DOHH2 (cell line): ENCODE measurements at regions not wholly inside any gene's neighbourhood (a gene's known extent, or its start where the extent isn't known, plus 50 kb on each side); places are given as distances from the start of the nearest gene placed in this dataset.
"Not testable (repeated sequence)": the region's sequence is repeated elsewhere in the genome, so short reads cannot be mapped to it uniquely, and the experiment has no call there.

ENCODE experiments used
- H3F3A ChIP-seq: fragments of 200-600 bp; sonication (generic), shearing (Covaris generic); 2 replicates; pipeline ENCODE4 v1.6.0; 2016; ENCODE audit warnings: antibody characterized with exemption, mild to moderate bottlenecking; ENCODE audit not compliant: control insufficient read depth, insufficient read depth
- H3K27ac ChIP-seq: fragments of 200-600 bp; sonication (generic); 2 replicates; pipeline ENCODE4 v1.5.1; 2014; ENCODE audit warnings: low read depth, mild to moderate bottlenecking, low read length, moderate library complexity
- H3K27me3 ChIP-seq: fragments of 200-600 bp; sonication (generic); 2 replicates; pipeline ENCODE4 v1.6.1; 2014; ENCODE audit warnings: mild to moderate bottlenecking, low read length, mixed read lengths; ENCODE audit not compliant: control insufficient read depth
- H3K36me3 ChIP-seq: fragments of 200-600 bp; sonication (generic); 2 replicates; pipeline ENCODE4 v1.6.1; 2014; ENCODE audit warnings: mild to moderate bottlenecking, low read length, moderate library complexity, mixed read lengths; ENCODE audit not compliant: control insufficient read depth
- H3K4me1 ChIP-seq: fragments of 200-600 bp; sonication (generic); 2 replicates; pipeline ENCODE4 v1.6.1; 2014; ENCODE audit warnings: mild to moderate bottlenecking, low read length, mixed read lengths; ENCODE audit not compliant: control insufficient read depth
- H3K4me2 ChIP-seq: fragments of 200-600 bp; sonication (generic); 2 replicates; pipeline ENCODE4 v1.6.0; 2014; ENCODE audit warnings: mild to moderate bottlenecking, low read length, moderate library complexity
- H3K4me3 ChIP-seq: fragments of 200-600 bp; sonication (generic); 2 replicates; pipeline ENCODE4 v1.5.1; 2014; ENCODE audit warnings: mild to moderate bottlenecking, low read length, mixed read lengths
- H3K79me2 ChIP-seq: fragments of 200-600 bp; sonication (generic); 2 replicates; pipeline ENCODE4 v1.6.1; 2014; ENCODE audit warnings: mild to moderate bottlenecking, low read length, mixed read lengths; ENCODE audit not compliant: control insufficient read depth
- H3K9me2 ChIP-seq: fragments of 200-600 bp; sonication (generic); replicated peaks from 2 replicates; pipeline ENCODE4 v1.6.1; 2014; ENCODE audit warnings: mild to moderate bottlenecking, low read length, mixed read lengths; ENCODE audit not compliant: control insufficient read depth
- H3K9me3 ChIP-seq: fragments of 200-600 bp; sonication (generic); 2 replicates; pipeline ENCODE4 v1.6.1; 2014; ENCODE audit warnings: antibody characterized with exemption, low read length, mixed read lengths; ENCODE audit not compliant: control insufficient read depth, insufficient read depth
- H4K20me1 ChIP-seq: fragments of 200-600 bp; sonication (generic); 2 replicates; pipeline ENCODE4 v1.6.0; 2014; ENCODE audit warnings: low read depth, mild to moderate bottlenecking, antibody characterized with exemption, low read length, moderate library complexity; ENCODE audit not compliant: control insufficient read depth, insufficient read depth
- EZH2phosphoT487 ChIP-seq: fragments of 200-600 bp; sonication (generic); IDR thresholded peaks from 2 replicates; pipeline ENCODE4 v1.6.1; 2017; ENCODE audit warnings: borderline replicate concordance, mild to moderate bottlenecking, antibody characterized with exemption, low read length, moderate library complexity, mixed read lengths
- TF ChIP-seq, protein P1 (sequence below): fragments of 200-600 bp; sonication (generic); IDR thresholded peaks from one replicate; pipeline ENCODE4 v1.5.1; 2014; ENCODE audit warnings: antibody characterized with exemption, mild to moderate bottlenecking, low read depth, low read length; ENCODE audit not compliant: poor library complexity, severe bottlenecking

DNA sequence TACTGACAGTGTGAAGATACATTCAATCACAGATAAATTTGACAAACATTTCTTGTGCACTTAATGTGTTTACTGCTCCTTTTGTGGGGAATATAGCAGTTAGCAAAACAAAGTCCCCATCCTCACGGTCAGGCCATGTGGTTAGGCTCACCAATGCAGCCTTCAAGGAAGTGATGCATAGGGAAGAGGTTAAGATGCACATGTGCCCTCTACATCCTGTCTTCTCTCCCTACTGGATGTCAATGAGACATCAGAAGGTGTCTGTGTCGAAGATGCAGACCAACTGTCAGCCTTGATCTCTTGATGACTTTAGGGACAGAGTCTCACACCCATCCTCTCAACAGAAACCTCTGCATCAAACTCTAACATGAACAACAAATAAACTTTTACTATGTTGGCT, 78.7 kb downstream of the FH start:
- no peak overlapping the region for H3K4me3 ChIP-seq
- H3K9me2 ChIP-seq, result no peaks in the 10 kb centered on the region
- no peaks in the 10 kb centered on the region for H3K4me1 ChIP-seq
- H3K27ac ChIP-seq, result no peak overlapping the region
- no peaks in the 10 kb centered on the region for H3F3A ChIP-seq
- no peaks in the 10 kb centered on the region for H3K79me2 ChIP-seq
- H3K9me3 ChIP-seq, result no peaks in the 10 kb centered on the region
- H3K4me2 ChIP-seq, result no peak overlapping the region
- no peaks in the 10 kb centered on the region for H4K20me1 ChIP-seq
- no peaks in the 10 kb centered on the region for H3K27me3 ChIP-seq
- TF ChIP-seq EZH2phosphoT487, result no peak
- TF ChIP-seq, protein P1, sequence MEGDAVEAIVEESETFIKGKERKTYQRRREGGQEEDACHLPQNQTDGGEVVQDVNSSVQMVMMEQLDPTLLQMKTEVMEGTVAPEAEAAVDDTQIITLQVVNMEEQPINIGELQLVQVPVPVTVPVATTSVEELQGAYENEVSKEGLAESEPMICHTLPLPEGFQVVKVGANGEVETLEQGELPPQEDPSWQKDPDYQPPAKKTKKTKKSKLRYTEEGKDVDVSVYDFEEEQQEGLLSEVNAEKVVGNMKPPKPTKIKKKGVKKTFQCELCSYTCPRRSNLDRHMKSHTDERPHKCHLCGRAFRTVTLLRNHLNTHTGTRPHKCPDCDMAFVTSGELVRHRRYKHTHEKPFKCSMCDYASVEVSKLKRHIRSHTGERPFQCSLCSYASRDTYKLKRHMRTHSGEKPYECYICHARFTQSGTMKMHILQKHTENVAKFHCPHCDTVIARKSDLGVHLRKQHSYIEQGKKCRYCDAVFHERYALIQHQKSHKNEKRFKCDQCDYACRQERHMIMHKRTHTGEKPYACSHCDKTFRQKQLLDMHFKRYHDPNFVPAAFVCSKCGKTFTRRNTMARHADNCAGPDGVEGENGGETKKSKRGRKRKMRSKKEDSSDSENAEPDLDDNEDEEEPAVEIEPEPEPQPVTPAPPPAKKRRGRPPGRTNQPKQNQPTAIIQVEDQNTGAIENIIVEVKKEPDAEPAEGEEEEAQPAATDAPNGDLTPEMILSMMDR, result no peak
- no peaks in the 10 kb centered on the region for H3K36me3 ChIP-seq

DNA sequence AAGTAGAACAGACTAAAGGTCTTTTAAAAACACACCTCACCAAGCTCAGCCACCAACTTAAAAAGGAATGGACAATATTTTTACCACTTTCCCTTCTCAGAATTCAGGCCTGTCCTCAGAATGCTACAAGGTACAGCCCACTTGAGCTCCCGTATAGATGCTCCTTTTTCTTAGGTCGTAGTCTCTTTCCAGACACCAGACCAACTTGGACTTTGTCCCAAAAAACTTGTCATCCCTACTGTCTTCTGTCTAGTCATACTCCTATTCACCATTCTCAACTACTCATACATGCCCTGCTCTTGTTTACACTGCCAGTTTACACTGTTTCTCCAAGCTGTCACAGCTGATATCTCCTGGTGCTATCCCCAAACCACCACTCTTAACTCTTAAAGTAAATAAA, 80.9 kb downstream of the FH start:
- H3K4me3 ChIP-seq, H3K9me2 ChIP-seq, H3K79me2 ChIP-seq, H4K20me1 ChIP-seq, H3K4me1 ChIP-seq, H3K27me3 ChIP-seq, H3K4me2 ChIP-seq, H3K27ac ChIP-seq, H3K9me3 ChIP-seq, H3K36me3 ChIP-seq, H3F3A ChIP-seq: not testable (repeated sequence)

DNA sequence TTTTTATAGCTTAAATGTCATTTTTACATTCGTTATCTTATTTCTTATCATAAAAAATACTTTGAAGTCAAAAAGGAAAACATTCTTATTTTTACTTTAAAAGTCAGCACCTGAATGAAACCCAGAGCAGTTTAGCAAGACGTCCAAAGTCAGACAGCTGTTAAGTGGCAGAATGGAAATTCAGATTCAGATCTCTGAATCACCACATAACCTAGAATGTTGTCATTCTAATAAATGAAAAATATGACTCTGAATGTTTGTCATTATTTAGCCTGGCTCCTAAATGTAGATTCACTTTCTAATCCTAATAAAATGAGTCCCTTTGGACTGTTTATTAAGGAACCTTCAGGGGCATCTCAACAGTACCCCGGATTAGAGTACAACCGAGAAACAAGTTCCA, 75.2 kb upstream of the RGS7 start:
- H3K4me2 ChIP-seq, result no peak overlapping the region
- no peaks in the 10 kb centered on the region for H3K9me2 ChIP-seq
- H3F3A ChIP-seq, result no peaks in the 10 kb centered on the region
- H3K4me3 ChIP-seq, result no peak overlapping the region
- no peaks in the 10 kb centered on the region for H3K27me3 ChIP-seq
- H3K36me3 ChIP-seq, result no peaks in the 10 kb centered on the region
- TF ChIP-seq EZH2phosphoT487, result no peak
- TF ChIP-seq, protein P1, result no peak
- H3K9me3 ChIP-seq, result no peaks in the 10 kb centered on the region
- no peak overlapping the region for H3K27ac ChIP-seq
- H3K4me1 ChIP-seq, result no peaks in the 10 kb centered on the region
- H4K20me1 ChIP-seq, result no peaks in the 10 kb centered on the region
- no peaks in the 10 kb centered on the region for H3K79me2 ChIP-seq

DNA sequence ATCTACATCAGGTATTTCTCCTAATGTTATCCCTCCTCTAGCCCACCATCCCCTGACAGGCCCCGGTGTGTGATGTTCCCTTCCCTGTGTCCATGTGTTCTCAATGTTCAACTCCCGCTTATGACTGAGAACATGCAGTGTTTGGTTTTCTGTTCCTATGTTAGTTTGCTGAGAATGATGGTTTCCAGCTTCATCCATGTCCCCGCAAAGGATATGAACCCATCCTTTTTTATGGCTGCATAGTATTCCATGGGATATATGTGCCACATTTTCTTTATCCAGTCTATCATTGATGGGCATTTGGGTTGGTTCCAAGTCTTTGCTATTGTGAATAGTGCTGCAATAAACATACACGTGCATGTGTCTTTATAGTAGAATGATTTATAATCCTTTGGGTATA, 68.1 kb upstream of the RGS7 start:
- peaks cover 25% of the 10 kb centered on the region for H3K27me3 ChIP-seq
- H3K4me1 ChIP-seq, H3K4me2 ChIP-seq, H3K79me2 ChIP-seq, H3K9me2 ChIP-seq, H4K20me1 ChIP-seq, H3F3A ChIP-seq, H3K36me3 ChIP-seq, H3K27ac ChIP-seq, H3K4me3 ChIP-seq, H3K9me3 ChIP-seq: not testable (repeated sequence)
